Left lung (tissue), 4 donors: ENCODE measurements at regions not wholly inside any gene's neighbourhood (a gene's known extent, or its start where the extent isn't known, plus 50 kb on each side); places are given as distances from the start of the nearest gene placed in this dataset.

Experiments
- ATAC-seq: fragments of 200-7000 bp; cut with Tn5 transposase; one replicate; pipeline ENCODE4 v1.9.1; 2020; ENCODE audit warnings: moderate library complexity
- DNase-seq, 4 donors: peaks; one replicate each; pipeline ENCODE4 v3.0.0-alpha.2; 2013 to 2020
- H3K27ac ChIP-seq, 2 donors: fragments of 200-600 bp; sonication (generic) in 1 of 2; one replicate each; pipeline versions ENCODE4 v1.5.0 to v1.8.0; 2020 to 2021
- H3K27me3 ChIP-seq, 2 donors: fragments of 200-600 bp; sonication (generic) in 1 of 2; one replicate each; pipeline versions ENCODE4 v1.5.0 to v1.8.0; 2020 to 2021
- H3K36me3 ChIP-seq, 2 donors: fragments of 200-600 bp; sonication (generic) in 1 of 2; one replicate each; pipeline versions ENCODE4 v1.5.0 to v1.8.0; 2020 to 2021
- H3K4me1 ChIP-seq, 2 donors: fragments of 200-600 bp; one replicate each; pipeline ENCODE4 v1.8.0; 2021
- H3K4me3 ChIP-seq, 2 donors: fragments of 200-600 bp; sonication (generic) in 1 of 2; one replicate each; pipeline versions ENCODE4 v1.5.0 to v1.8.0; 2020 to 2021; ENCODE audit warnings: mild to moderate bottlenecking in 1 of 2
- H3K9me3 ChIP-seq, 2 donors: fragments of 200-600 bp; sonication (generic) in 1 of 2; one replicate each; pipeline versions ENCODE4 v1.5.0 to v1.8.0; 2020 to 2021
- intact Hi-C, 2 donors: fragments of 100-400 bp; cut with DNase I; formaldehyde crosslinking; loops; one replicate each; pipeline versions ENCODE4 v1.11.2 to v1.14.2; 2022
- TF ChIP-seq, protein P1 (sequence below), 2 donors: fragments of 200-600 bp; sonication (generic) in 1 of 2; IDR thresholded peaks; one replicate each; pipeline versions ENCODE4 v1.5.0 to v1.8.0; 2021; ENCODE audit warnings: antibody characterized with exemption in 2 of 2
- donor health status: DM: no; HTN: yes; CAD: no.
- donor health status: DM: no; HTN: no; CAD: no.

DNA sequence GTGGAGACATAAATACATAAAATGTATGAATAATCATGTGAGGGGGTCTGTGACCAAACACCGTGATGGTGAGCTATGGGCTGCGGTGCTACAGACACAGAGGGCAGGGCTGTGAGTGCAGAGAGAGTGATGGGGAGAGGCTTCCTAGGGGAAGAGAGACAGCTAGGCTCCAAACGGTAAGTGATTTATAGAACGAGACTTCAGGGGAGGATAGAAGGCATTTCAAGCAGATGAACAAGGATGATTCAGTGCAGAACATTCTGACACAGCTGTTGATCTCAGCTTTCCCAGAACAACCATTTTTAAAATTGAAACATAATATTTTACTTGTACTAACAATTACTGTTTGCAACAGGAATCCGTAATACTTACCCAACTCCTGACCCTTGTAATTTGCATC lies 100.7 kb downstream of the GAS1 start:
- ATAC-seq (no peak), DNase-seq (no peak)
- TF ChIP-seq, protein P1, sequence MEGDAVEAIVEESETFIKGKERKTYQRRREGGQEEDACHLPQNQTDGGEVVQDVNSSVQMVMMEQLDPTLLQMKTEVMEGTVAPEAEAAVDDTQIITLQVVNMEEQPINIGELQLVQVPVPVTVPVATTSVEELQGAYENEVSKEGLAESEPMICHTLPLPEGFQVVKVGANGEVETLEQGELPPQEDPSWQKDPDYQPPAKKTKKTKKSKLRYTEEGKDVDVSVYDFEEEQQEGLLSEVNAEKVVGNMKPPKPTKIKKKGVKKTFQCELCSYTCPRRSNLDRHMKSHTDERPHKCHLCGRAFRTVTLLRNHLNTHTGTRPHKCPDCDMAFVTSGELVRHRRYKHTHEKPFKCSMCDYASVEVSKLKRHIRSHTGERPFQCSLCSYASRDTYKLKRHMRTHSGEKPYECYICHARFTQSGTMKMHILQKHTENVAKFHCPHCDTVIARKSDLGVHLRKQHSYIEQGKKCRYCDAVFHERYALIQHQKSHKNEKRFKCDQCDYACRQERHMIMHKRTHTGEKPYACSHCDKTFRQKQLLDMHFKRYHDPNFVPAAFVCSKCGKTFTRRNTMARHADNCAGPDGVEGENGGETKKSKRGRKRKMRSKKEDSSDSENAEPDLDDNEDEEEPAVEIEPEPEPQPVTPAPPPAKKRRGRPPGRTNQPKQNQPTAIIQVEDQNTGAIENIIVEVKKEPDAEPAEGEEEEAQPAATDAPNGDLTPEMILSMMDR (IDR thresholded peaks at IDR 0.05) = no peak
- Histone ChIP-seq H3K4me1 (no peaks in the 10 kb centered on the region), H3K4me3 (no peak overlapping the region), H3K27me3 (no peaks in the 10 kb centered on the region), H3K36me3 (no peaks in the 10 kb centered on the region), H3K27ac (no peak overlapping the region), H3K9me3 (no peaks in the 10 kb centered on the region)
- intact Hi-C loops = no loop called here

DNA sequence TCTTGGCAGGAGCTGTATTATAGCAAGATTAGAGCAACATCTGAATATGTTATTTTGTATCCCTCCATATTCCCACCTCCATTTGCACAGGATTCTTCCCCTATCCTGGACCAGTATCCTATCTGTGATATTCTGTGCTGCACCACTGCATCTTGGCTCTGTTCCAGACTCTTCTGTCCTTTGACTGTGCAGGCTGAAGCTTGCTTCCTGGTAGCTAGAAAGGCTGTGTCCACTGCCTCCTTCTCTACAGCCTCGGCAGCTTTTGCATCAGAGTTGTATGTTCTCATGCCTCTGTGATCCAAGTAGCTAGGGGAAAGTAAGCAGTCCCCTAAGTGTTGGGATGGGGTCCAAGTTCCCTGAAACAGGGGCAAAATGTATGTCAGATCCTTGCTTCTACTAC lies 104.1 kb downstream of the GAS1 start:
- Histone ChIP-seq H3K27ac (no peak overlapping the region), H3K36me3 (no peaks in the 10 kb centered on the region), H3K4me1 (no peaks in the 10 kb centered on the region), H3K27me3 (peaks cover 0 to 5% of the 10 kb centered on the region in 2 donors), H3K4me3 (no peak overlapping the region), H3K9me3 (no peaks in the 10 kb centered on the region)
- intact Hi-C loops = no loop called here
- TF ChIP-seq, protein P1 (IDR thresholded peaks at IDR 0.05) = no peak
- no peak for ATAC-seq
- peak in 1 of 4 donors; percentile 51 for DNase-seq

DNA sequence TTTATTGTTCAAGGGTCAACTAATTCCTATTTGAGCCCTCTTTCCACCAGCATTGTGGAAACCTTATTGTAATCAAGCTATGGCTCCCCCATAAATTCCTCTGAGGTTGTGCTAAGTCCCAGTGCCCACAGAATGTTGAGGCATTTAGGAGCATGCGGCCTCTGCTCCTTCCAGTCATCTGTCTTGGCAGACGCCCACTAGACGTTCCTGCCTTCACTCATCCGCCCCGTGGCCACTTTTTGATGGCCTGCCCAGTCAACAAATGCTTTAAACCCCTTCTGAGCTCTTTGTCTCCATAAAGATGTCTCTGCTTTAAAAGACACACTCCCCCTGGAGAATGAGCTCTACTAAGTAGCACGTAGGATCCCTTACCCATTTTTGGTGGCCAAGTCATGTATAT lies 104.7 kb downstream of the GAS1 start:
- intact Hi-C loops = no loop called here
- DNase-seq (no peak), ATAC-seq (no peak)
- peaks cover 0 to 5% of the 10 kb centered on the region in 2 donors for H3K27me3 ChIP-seq
- TF ChIP-seq, protein P1 (IDR thresholded peaks at IDR 0.05) = no peak
- no peaks in the 10 kb centered on the region for H3K36me3 ChIP-seq
- no peak overlapping the region for H3K27ac ChIP-seq
- H3K4me3 ChIP-seq = no peak overlapping the region
- no peaks in the 10 kb centered on the region for H3K9me3 ChIP-seq
- no peaks in the 10 kb centered on the region for H3K4me1 ChIP-seq

DNA sequence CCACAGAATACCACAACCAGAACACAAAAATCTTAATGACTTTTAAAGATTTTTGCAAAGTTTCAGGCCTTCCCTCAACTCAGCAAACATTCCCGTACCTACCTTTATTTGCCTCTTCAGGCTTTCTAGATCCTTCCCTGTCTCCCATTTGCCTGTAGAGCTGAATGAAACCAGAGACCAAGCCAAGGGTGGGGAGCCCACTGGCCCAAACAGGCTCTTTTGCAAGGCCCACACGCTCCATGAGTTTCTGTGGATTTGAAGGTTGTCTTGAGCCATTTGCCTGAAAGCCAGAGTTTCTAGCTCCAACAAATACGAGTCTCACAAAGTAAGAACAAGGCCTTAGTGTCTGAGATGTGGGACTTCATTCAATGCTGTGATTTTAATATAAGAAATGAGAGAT lies 107.8 kb downstream of the GAS1 start:
- DNase-seq (no peak), ATAC-seq (no peak)
- Histone ChIP-seq H3K4me1 (no peaks in the 10 kb centered on the region), H3K27ac (no peak overlapping the region), H3K27me3 (peaks cover 0 to 5% of the 10 kb centered on the region in 2 donors), H3K4me3 (no peak overlapping the region), H3K36me3 (no peaks in the 10 kb centered on the region), H3K9me3 (no peaks in the 10 kb centered on the region)
- intact Hi-C loops = no loop called here
- TF ChIP-seq, protein P1 (IDR thresholded peaks at IDR 0.05) = no peak

DNA sequence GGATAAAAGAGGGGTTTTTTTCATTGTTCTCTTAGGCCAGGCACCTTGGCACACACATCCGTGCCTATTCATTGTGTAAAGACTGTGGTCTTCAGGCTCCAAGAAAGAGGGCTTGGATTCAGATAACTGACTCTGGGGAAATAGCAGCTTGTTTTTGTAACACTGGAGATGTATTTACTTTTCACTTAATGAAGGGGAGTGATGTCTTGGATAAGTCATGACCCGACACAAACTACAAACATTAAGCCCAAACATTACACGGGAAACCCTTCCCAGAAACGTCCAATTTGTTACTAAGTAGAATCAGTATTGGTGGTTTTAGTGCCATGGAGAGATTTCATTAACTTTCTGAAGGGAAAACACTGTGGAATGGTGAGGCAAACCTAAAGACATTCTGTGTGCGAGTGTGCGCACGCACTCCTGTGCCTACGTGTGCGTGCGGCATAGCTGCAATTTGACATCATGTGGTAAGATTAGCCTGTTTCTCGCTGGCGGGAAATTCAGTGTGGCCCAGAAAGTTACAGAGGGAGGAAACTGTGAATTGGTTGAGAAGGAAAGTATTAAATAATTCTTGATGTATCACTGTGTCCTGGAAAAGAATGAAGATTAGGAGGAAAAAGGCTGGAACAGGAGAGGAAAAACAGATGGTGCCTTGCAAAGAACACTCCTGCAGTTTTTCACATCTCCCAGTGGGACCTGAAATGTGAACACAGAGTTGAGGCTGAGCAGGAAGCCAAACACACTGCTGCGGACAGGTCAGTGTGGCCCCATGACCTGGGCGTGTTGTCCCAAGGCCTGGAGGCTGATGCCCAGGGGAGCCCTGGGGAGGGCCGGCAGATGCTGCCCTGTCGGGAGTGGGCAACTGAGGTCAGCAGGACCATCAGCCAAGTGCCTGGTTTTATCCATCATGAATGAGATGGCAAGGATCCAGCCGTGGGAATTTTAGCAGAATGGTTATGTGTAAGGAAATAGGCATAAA lies 108.5 kb downstream of the GAS1 start:
- Histone ChIP-seq H3K4me1 (no peaks in the 10 kb centered on the region), H3K36me3 (no peaks in the 10 kb centered on the region), H3K4me3 (no peak overlapping the region), H3K27ac (no peak overlapping the region), H3K27me3 (peaks cover 0 to 5% of the 10 kb centered on the region in 2 donors), H3K9me3 (no peaks in the 10 kb centered on the region)
- TF ChIP-seq, protein P1 (IDR thresholded peaks at IDR 0.05) = no peak
- intact Hi-C loops = no loop called here
- ATAC-seq (no peak), DNase-seq (peak in 2 of 4 donors; percentile 64 to 75)
